Endothelial cell of umbilical vein (primary cell): ENCODE measurements at regions not wholly inside any gene's neighbourhood (a gene's known extent, or its start where the extent isn't known, plus 50 kb on each side); places are given as distances from the start of the nearest gene placed in this dataset.

ENCODE experiments used
- EZH2 ChIP-seq: IDR thresholded peaks from 2 replicates; pipeline ENCODE4 v1.6.1; 2012; ENCODE audit warnings: borderline replicate concordance, low read depth, mild to moderate bottlenecking, moderate library complexity, low read length, inconsistent platforms; ENCODE audit not compliant: severe bottlenecking
- FOS ChIP-seq: IDR thresholded peaks from 2 replicates; pipeline ENCODE4 v1.6.1; 2011; ENCODE audit warnings: mild to moderate bottlenecking, low read length, moderate library complexity, borderline replicate concordance; ENCODE audit not compliant: insufficient read depth
- JUN ChIP-seq: IDR thresholded peaks from 2 replicates; pipeline ENCODE4 v1.6.1; 2011; ENCODE audit warnings: borderline replicate concordance, low read depth; ENCODE audit not compliant: insufficient read length, insufficient read depth
- MAX ChIP-seq: IDR thresholded peaks from 2 replicates; pipeline ENCODE4 v1.6.1; 2011; ENCODE audit not compliant: insufficient read depth, insufficient read length
- MYC ChIP-seq: IDR thresholded peaks from one replicate; pipeline ENCODE4 v1.6.1; 2011; ENCODE audit warnings: mild to moderate bottlenecking, low read depth, low read length
- POLR2A ChIP-seq: IDR thresholded peaks from 2 replicates; pipeline ENCODE4 v1.6.1; 2012; ENCODE audit warnings: low read depth, mild to moderate bottlenecking, control low read depth, low read length
- POLR2AphosphoS5 ChIP-seq: IDR thresholded peaks from 2 replicates; pipeline ENCODE4 v1.6.1; 2012; ENCODE audit warnings: low read depth, mild to moderate bottlenecking, control low read depth, low read length, moderate library complexity; ENCODE audit not compliant: insufficient read depth
- TF ChIP-seq, protein P1 (sequence below), 2 donors: IDR thresholded peaks; 1 replicate in 1 of 2; 2 replicates in 1 of 2; pipeline ENCODE4 v1.5.1; 2011; ENCODE audit warnings: low read length in 2 of 2, mild to moderate bottlenecking in 2 of 2, moderate library complexity in 2 of 2, control low read depth in 1 of 2, inconsistent platforms in 1 of 2, low read depth in 1 of 2; ENCODE audit not compliant: insufficient read depth in 1 of 2; ENCODE audit errors: extremely low read depth in 1 of 2

DNA sequence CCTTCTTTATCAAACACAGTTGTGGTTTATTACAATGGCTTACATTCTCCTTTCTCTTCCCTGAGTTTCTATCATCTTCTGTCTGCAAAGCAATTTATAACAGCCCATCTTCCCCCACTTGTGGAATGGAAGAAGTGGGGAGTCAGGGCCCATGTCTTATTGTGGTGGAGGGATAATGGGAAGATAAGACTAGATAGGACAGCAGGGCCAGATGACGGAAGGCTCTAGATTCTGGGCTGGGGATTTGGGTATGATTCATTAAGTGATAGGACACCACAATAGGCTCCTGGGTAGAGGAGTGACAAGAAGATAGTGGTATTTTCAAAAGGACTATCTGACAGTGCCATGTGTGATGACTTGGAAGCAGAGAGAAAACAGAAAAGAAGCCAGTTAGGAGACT is 450.6 kb downstream of the TTLL7 start:
- TF ChIP-seq, protein P1, sequence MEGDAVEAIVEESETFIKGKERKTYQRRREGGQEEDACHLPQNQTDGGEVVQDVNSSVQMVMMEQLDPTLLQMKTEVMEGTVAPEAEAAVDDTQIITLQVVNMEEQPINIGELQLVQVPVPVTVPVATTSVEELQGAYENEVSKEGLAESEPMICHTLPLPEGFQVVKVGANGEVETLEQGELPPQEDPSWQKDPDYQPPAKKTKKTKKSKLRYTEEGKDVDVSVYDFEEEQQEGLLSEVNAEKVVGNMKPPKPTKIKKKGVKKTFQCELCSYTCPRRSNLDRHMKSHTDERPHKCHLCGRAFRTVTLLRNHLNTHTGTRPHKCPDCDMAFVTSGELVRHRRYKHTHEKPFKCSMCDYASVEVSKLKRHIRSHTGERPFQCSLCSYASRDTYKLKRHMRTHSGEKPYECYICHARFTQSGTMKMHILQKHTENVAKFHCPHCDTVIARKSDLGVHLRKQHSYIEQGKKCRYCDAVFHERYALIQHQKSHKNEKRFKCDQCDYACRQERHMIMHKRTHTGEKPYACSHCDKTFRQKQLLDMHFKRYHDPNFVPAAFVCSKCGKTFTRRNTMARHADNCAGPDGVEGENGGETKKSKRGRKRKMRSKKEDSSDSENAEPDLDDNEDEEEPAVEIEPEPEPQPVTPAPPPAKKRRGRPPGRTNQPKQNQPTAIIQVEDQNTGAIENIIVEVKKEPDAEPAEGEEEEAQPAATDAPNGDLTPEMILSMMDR (IDR thresholded peaks at IDR 0.05; ENCODE audit: extremely low read depth in 1 of 2, insufficient read depth in 1 of 2, low read depth in 1 of 2, low read length in 2 of 2) = no peak
- TF ChIP-seq POLR2A = no peak
- TF ChIP-seq MAX = no peak
- no peak for TF ChIP-seq EZH2
- no peak for TF ChIP-seq FOS
- TF ChIP-seq MYC = no peak
- no peak for TF ChIP-seq POLR2AphosphoS5
- no peak for TF ChIP-seq JUN
